ENCODE measurements at regions not wholly inside any gene's neighbourhood (a gene's known extent, or its start where the extent isn't known, plus 50 kb on each side); places are given as distances from the start of the nearest gene placed in this dataset.
"Not testable (repeated sequence)": the region's sequence is repeated elsewhere in the genome, so short reads cannot be mapped to it uniquely, and the experiment has no call there.

DNA sequence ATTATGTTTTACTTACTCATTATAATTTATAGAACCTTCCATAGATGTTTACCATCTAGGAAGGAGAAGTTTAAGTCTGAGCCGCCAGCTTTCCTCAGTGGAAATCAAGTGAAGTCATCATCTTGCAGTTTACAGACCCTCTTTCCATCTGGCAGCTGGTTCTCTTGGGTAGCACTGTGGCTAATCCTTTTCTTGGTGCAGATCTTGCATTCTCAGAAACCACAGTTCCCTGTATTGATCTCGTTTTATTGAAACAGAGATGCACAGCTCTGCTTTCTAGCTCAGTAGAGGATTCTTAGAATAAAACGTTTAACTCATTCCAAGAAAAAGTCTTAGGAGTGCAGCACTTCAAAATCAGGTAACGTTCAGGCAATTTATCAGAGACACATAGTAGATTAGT lies 1154.7 kb downstream of the FOXD4L5 start:
- H4K20me1 ChIP-seq (ENCODE audit: insufficient read depth); H3K4me3 ChIP-seq: not testable (repeated sequence)

DNA sequence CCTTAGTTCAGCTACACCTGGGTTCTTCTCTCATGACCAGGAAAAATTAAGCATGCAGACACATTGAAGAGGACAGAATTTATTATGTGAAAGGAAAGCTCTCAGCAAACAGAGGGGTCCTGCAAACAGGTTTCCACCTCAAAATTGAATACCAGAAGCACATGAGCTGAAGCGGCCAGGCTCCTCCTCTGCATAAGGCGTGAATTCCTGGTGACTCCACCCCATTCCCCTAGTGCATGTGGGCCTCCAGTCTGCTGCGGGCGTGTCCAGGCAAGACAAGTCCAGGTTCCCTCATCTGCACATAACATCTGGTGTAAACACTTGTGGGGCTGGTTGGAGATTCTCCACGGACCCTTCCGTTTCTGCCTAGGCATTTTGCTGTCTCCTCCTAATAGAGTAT lies 1156.4 kb downstream of the FOXD4L5 start:
- Histone ChIP-seq H4K20me1 (ENCODE audit: insufficient read depth) (no peaks in the 10 kb centered on the region), H3K4me3 (no peak overlapping the region), H3K79me2 (ENCODE audit: insufficient read depth) (no peaks in the 10 kb centered on the region), H3K36me3 (ENCODE audit: low read depth) (no peaks in the 10 kb centered on the region), H3F3A (ENCODE audit: insufficient read depth) (no peaks in the 10 kb centered on the region), H3K4me1 (ENCODE audit: insufficient read depth) (no peaks in the 10 kb centered on the region), H3K9ac (no peak overlapping the region), H3K4me2 (ENCODE audit: unreplicated experiment) (no peak overlapping the region), H3K9me3 (ENCODE audit: low read depth) (no peaks in the 10 kb centered on the region), H3K27me3 (replicated peaks; ENCODE audit: insufficient read depth) (no peaks in the 10 kb centered on the region), H3K9me2 (ENCODE audit: insufficient read depth) (no peaks in the 10 kb centered on the region), H3K27ac (no peak overlapping the region), H2AFZ (no peak overlapping the region)
- DNase-seq: no peak
- in situ Hi-C loops (cut with MboI): no loop called here
- TF ChIP-seq EZH2phosphoT487 (IDR thresholded peaks at IDR 0.05; ENCODE audit: insufficient read depth, low read depth): no peak
- WGBS, 2 experiments (ENCODE audit: low coverage in 1 of 2, low lambda C conversion rate in 2 of 2, missing lambda C conversion rate in 2 of 2): 48 to 64% methylated on average over 6 of the region's 6 CpGs

More for the DNA sequence above, 1154.7 kb downstream of the FOXD4L5 start:
- H3K27ac ChIP-seq; DNase-seq; H3F3A ChIP-seq (ENCODE audit: insufficient read depth); H3K9ac ChIP-seq; H3K79me2 ChIP-seq (ENCODE audit: insufficient read depth); H3K36me3 ChIP-seq (ENCODE audit: low read depth); H3K4me1 ChIP-seq (ENCODE audit: insufficient read depth); H3K9me3 ChIP-seq (ENCODE audit: low read depth); H2AFZ ChIP-seq; H3K27me3 ChIP-seq (replicated peaks; ENCODE audit: insufficient read depth); H3K9me2 ChIP-seq (ENCODE audit: insufficient read depth); H3K4me2 ChIP-seq (ENCODE audit: unreplicated experiment); in situ Hi-C loops (cut with MboI): not testable (repeated sequence)
- WGBS, 2 experiments (ENCODE audit: low coverage in 1 of 2, low lambda C conversion rate in 2 of 2, missing lambda C conversion rate in 2 of 2): 2 to 4% methylated on average over 4 of the region's 4 CpGs

DNA sequence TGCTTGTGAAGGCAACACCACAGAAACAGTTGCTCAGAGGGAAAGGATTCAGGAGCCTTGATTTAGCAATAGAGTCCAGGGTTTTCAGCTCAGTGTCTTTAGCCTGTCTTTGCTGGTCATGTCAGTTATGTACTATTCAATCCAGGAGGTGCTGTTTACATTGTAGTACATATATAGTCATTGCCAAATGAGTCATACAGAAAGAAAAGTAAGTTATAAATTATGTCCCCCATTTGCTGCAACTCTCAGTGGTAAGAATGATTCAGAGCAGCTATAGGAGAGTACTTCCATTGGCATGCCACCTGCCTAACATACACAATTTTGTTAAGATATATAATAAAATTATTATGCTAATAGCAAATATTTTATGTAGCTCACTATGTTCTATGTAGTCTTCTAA lies 1163.4 kb downstream of the FOXD4L5 start:
- H3K4me1 ChIP-seq (ENCODE audit: insufficient read depth); H2AFZ ChIP-seq; H3K4me3 ChIP-seq; H3K9me3 ChIP-seq (ENCODE audit: low read depth); H3K36me3 ChIP-seq (ENCODE audit: low read depth); in situ Hi-C loops (cut with MboI); H4K20me1 ChIP-seq (ENCODE audit: insufficient read depth); H3K27ac ChIP-seq; H3K79me2 ChIP-seq (ENCODE audit: insufficient read depth); H3K9me2 ChIP-seq (ENCODE audit: insufficient read depth); DNase-seq; H3K4me2 ChIP-seq (ENCODE audit: unreplicated experiment); H3F3A ChIP-seq (ENCODE audit: insufficient read depth); H3K27me3 ChIP-seq (replicated peaks; ENCODE audit: insufficient read depth); H3K9ac ChIP-seq: not testable (repeated sequence)

DNA sequence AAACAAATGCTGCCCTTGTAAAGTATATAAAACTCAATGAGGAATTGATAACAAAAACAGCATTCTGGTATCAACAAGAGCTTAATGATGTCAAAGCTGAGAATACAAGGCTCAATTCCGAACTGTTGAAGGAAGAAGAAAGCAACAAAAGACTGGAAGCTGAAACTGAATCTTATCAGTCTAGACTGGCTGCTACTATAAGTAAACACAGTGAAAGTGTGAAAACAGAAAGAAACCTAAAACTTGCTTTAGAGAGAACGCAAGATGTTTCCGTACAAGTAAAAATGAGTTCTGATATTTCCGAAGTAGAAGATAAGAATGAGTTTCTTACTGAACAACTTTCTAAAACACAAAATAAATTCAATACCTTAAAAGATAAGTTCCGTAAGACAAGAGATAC lies 1167.7 kb downstream of the FOXD4L5 start:
- H3K36me3 ChIP-seq (ENCODE audit: low read depth); H3K9me2 ChIP-seq (ENCODE audit: insufficient read depth); H3K4me1 ChIP-seq (ENCODE audit: insufficient read depth); in situ Hi-C loops (cut with MboI); H3K4me2 ChIP-seq (ENCODE audit: unreplicated experiment); H3K27me3 ChIP-seq (replicated peaks; ENCODE audit: insufficient read depth); H3K9me3 ChIP-seq (ENCODE audit: low read depth); H3F3A ChIP-seq (ENCODE audit: insufficient read depth); H3K9ac ChIP-seq; H3K79me2 ChIP-seq (ENCODE audit: insufficient read depth); H3K27ac ChIP-seq; H2AFZ ChIP-seq; DNase-seq; H3K4me3 ChIP-seq; H4K20me1 ChIP-seq (ENCODE audit: insufficient read depth): not testable (repeated sequence)
- WGBS, 2 experiments (ENCODE audit: low coverage in 1 of 2, low lambda C conversion rate in 2 of 2, missing lambda C conversion rate in 2 of 2): 54 to 57% methylated on average over 5 of the region's 5 CpGs

DNA sequence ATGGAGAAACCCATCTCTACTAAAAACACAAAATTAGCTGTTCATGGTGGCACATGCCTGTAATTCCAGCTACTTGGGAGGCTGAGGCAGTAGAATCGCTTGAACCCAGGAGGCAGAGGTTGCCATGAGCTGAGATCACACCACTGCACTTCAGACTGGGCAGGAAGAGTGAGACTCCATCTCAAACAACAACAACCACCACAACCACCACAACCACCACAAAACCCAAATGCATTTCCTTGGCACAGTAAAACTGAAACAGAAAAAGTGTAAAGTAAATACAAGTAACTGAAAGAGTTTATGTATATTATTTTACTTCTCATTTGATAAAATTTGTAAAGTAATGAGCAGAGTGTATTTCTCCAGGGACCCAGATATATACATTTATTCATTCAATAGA lies 1177.1 kb downstream of the FOXD4L5 start:
- DNase-seq; H3K9me3 ChIP-seq (ENCODE audit: low read depth); H3K4me1 ChIP-seq (ENCODE audit: insufficient read depth); H3K27me3 ChIP-seq (replicated peaks; ENCODE audit: insufficient read depth); H3K9me2 ChIP-seq (ENCODE audit: insufficient read depth); H3K4me3 ChIP-seq; H3K9ac ChIP-seq; H3K27ac ChIP-seq; H4K20me1 ChIP-seq (ENCODE audit: insufficient read depth); in situ Hi-C loops (cut with MboI); H3K4me2 ChIP-seq (ENCODE audit: unreplicated experiment); H3K79me2 ChIP-seq (ENCODE audit: insufficient read depth); H3K36me3 ChIP-seq (ENCODE audit: low read depth); H2AFZ ChIP-seq; H3F3A ChIP-seq (ENCODE audit: insufficient read depth): not testable (repeated sequence)
- WGBS, 2 experiments (ENCODE audit: low coverage in 1 of 2, low lambda C conversion rate in 2 of 2, missing lambda C conversion rate in 2 of 2): 29 to 36% methylated on average over 1 of the region's 1 CpG

DNA sequence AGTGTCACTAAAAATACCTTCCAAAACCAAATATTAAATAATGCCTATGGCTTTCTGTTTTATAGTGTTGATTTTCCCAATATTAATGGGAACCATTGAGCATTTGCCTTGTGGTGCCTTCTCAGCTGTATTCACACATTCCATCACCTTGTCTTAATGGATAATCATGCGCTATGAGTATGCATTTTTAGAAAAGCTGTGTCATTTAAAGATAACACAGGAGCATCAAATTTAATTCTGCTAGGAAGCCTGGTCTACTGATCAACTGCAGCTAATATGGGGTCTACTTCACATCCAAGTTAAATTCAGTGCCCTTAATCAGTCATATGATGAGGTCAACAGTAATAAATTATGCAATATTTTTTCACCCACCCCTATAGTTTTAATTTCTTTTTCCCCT lies 1177.8 kb downstream of the FOXD4L5 start:
- H3K4me3 ChIP-seq; in situ Hi-C loops (cut with MboI); H3K79me2 ChIP-seq (ENCODE audit: insufficient read depth); H2AFZ ChIP-seq; H3F3A ChIP-seq (ENCODE audit: insufficient read depth); H3K27me3 ChIP-seq (replicated peaks; ENCODE audit: insufficient read depth); DNase-seq; H3K9me2 ChIP-seq (ENCODE audit: insufficient read depth); H3K4me1 ChIP-seq (ENCODE audit: insufficient read depth); H3K9me3 ChIP-seq (ENCODE audit: low read depth); H3K4me2 ChIP-seq (ENCODE audit: unreplicated experiment); H3K27ac ChIP-seq; H4K20me1 ChIP-seq (ENCODE audit: insufficient read depth); H3K36me3 ChIP-seq (ENCODE audit: low read depth); H3K9ac ChIP-seq: not testable (repeated sequence)
- 61 to 63% methylated on average over 1 of the region's 1 CpG for WGBS, 2 experiments (ENCODE audit: low coverage in 1 of 2, low lambda C conversion rate in 2 of 2, missing lambda C conversion rate in 2 of 2)

DNA sequence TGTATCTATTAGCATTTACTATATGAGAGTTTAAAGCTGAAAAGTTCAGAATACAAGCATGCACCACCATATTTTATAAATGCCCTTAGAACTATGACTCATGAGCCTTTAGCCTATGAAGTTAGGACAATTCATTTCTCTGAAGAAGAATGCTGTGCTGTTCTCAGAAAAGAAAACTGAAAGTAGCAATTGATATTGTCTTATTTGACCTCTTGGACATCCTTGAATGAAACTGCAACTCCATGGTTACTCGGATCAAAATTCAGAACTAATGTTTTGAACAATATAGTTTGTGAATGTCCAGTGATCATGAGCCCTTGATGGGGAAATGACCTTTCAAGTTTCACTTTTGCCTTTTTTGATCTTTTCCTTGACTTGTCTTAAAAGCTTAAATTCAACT lies 1179.8 kb downstream of the FOXD4L5 start:
- H3K9ac ChIP-seq; in situ Hi-C loops (cut with MboI); H3K36me3 ChIP-seq (ENCODE audit: low read depth); H3K4me2 ChIP-seq (ENCODE audit: unreplicated experiment); DNase-seq; H3K79me2 ChIP-seq (ENCODE audit: insufficient read depth); H3F3A ChIP-seq (ENCODE audit: insufficient read depth); H3K27ac ChIP-seq; H3K9me2 ChIP-seq (ENCODE audit: insufficient read depth); H3K9me3 ChIP-seq (ENCODE audit: low read depth); H3K4me3 ChIP-seq; H3K4me1 ChIP-seq (ENCODE audit: insufficient read depth); H4K20me1 ChIP-seq (ENCODE audit: insufficient read depth); H2AFZ ChIP-seq; H3K27me3 ChIP-seq (replicated peaks; ENCODE audit: insufficient read depth): not testable (repeated sequence)
- WGBS, 2 experiments (ENCODE audit: low coverage in 1 of 2, low lambda C conversion rate in 2 of 2, missing lambda C conversion rate in 2 of 2): 29 to 37% methylated on average over 1 of the region's 1 CpG

DNA sequence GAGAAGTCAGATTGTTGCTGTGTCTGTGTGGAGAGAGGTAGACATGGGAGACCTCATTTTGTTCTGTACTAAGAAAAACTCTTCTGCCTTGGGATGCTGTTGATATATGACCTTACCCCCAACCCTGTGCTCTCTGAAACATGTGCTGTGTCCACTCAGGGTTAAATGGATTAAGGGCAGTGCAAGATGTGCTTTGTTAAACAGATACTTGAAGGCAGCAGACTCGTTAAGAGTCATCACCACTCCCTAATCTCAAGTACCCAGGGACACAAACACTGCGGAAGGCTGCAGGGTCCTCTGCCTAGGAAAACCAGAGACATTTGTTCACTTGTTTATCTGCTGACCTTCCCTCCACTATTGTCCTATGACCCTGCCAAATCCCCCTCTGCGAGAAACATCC lies 1183.5 kb downstream of the FOXD4L5 start:
- H2AFZ ChIP-seq; H3K4me2 ChIP-seq (ENCODE audit: unreplicated experiment); DNase-seq; H3K4me3 ChIP-seq; H3K4me1 ChIP-seq (ENCODE audit: insufficient read depth); H3K79me2 ChIP-seq (ENCODE audit: insufficient read depth); H3K9me3 ChIP-seq (ENCODE audit: low read depth); H3K36me3 ChIP-seq (ENCODE audit: low read depth); H3K9me2 ChIP-seq (ENCODE audit: insufficient read depth); H3K27ac ChIP-seq; in situ Hi-C loops (cut with MboI); H3K9ac ChIP-seq; H3K27me3 ChIP-seq (replicated peaks; ENCODE audit: insufficient read depth); H3F3A ChIP-seq (ENCODE audit: insufficient read depth); H4K20me1 ChIP-seq (ENCODE audit: insufficient read depth): not testable (repeated sequence)
- whole genome bisulfite sequencing, 2 experiments (ENCODE audit: low coverage in 1 of 2, low lambda C conversion rate in 2 of 2, missing lambda C conversion rate in 2 of 2): 38 to 42% methylated on average over 3 of the region's 3 CpGs

Data from GM23248 (cell line).